Osteoblast (primary cell): ENCODE measurements at regions not wholly inside any gene's neighbourhood (a gene's known extent, or its start where the extent isn't known, plus 50 kb on each side); places are given as distances from the start of the nearest gene placed in this dataset.
A peak's percentile ranks its signal among the peaks of the same experiment; 100 is the strongest.

Source experiments
- DNase-seq: peaks from one replicate; pipeline ENCODE4 v3.0.0; 2011; ENCODE audit warnings: low spot score, mixed read lengths; ENCODE audit not compliant: insufficient read length; ENCODE audit errors: missing footprints
- H2AFZ ChIP-seq: 2 replicates; pipeline ENCODE4 v1.6.0; 2011; ENCODE audit warnings: mild to moderate bottlenecking, low read length
- H3K27ac ChIP-seq: 2 replicates; pipeline ENCODE4 v1.5.1; 2011; ENCODE audit warnings: mild to moderate bottlenecking, low read depth, low read length, moderate library complexity
- H3K27me3 ChIP-seq: 2 replicates; pipeline ENCODE4 v1.6.0; 2012; ENCODE audit warnings: mild to moderate bottlenecking, control low read depth, inconsistent platforms, low read length, moderate library complexity; ENCODE audit not compliant: insufficient read depth
- H3K36me3 ChIP-seq: 2 replicates; pipeline ENCODE4 v1.5.1; 2011; ENCODE audit warnings: mild to moderate bottlenecking, low read length, control low read depth, moderate library complexity; ENCODE audit not compliant: insufficient read depth
- H3K4me1 ChIP-seq: 2 replicates; pipeline ENCODE4 v1.5.1; 2011; ENCODE audit warnings: mild to moderate bottlenecking, low read length, control low read depth, moderate library complexity; ENCODE audit not compliant: insufficient read depth
- H3K4me2 ChIP-seq: 2 replicates; pipeline ENCODE4 v1.6.0; 2011; ENCODE audit warnings: mild to moderate bottlenecking, low read length; ENCODE audit not compliant: insufficient read depth
- H3K4me3 ChIP-seq: fragments of 200-600 bp; sonication (generic); 3 replicates; pipeline ENCODE4 v1.5.1; 2012; ENCODE audit warnings: mild to moderate bottlenecking, low read length, inconsistent platforms; ENCODE audit not compliant: insufficient read depth
- H3K79me2 ChIP-seq: 2 replicates; pipeline ENCODE4 v1.6.0; 2012; ENCODE audit warnings: mild to moderate bottlenecking, low read length, control low read depth, inconsistent platforms; ENCODE audit not compliant: insufficient read depth
- H3K9me3 ChIP-seq: 2 replicates; pipeline ENCODE4 v1.5.1; 2011; ENCODE audit warnings: low read depth, low read length, control low read depth
- H4K20me1 ChIP-seq: 2 replicates; pipeline ENCODE4 v1.6.0; 2012; ENCODE audit warnings: mild to moderate bottlenecking, low read length, control low read depth; ENCODE audit not compliant: insufficient read depth
- TF ChIP-seq, protein P1 (sequence below): IDR thresholded peaks from 2 replicates; pipeline ENCODE4 v1.5.1; 2011; ENCODE audit warnings: mild to moderate bottlenecking, low read depth, low read length, moderate library complexity; ENCODE audit errors: extremely low read depth

DNA sequence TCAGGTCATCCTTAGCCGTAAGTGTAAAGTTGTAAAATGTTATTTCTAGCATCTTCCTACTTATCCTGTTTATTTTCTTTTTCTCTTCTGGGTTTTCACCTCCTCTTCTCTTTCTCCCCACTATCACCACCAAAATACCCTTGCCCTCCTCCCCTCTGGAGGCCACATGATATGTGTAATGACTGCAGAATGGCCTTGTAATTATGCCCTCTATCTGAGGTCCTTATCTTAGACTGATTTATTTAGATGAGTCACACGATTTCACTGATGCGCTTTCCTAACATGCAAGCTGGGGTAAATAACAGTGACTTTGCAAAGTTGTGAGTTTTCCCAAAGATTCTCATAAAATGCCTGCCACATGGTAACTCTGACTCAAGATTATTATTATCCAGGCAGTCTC is 231.8 kb upstream of the GPRIN3 start:
- Histone ChIP-seq H3K4me3 (no peak overlapping the region), H2AFZ (no peak overlapping the region), H3K4me2 (peak overlapping the region; percentile 28), H3K27me3 (no peaks in the 10 kb centered on the region), H3K36me3 (no peaks in the 10 kb centered on the region), H3K79me2 (no peaks in the 10 kb centered on the region), H3K27ac (peak overlapping the region; percentile 70), H3K9me3 (no peaks in the 10 kb centered on the region), H4K20me1 (no peaks in the 10 kb centered on the region), H3K4me1 (peaks cover 16% of the 10 kb centered on the region)
- TF ChIP-seq, protein P1, sequence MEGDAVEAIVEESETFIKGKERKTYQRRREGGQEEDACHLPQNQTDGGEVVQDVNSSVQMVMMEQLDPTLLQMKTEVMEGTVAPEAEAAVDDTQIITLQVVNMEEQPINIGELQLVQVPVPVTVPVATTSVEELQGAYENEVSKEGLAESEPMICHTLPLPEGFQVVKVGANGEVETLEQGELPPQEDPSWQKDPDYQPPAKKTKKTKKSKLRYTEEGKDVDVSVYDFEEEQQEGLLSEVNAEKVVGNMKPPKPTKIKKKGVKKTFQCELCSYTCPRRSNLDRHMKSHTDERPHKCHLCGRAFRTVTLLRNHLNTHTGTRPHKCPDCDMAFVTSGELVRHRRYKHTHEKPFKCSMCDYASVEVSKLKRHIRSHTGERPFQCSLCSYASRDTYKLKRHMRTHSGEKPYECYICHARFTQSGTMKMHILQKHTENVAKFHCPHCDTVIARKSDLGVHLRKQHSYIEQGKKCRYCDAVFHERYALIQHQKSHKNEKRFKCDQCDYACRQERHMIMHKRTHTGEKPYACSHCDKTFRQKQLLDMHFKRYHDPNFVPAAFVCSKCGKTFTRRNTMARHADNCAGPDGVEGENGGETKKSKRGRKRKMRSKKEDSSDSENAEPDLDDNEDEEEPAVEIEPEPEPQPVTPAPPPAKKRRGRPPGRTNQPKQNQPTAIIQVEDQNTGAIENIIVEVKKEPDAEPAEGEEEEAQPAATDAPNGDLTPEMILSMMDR = no peak
- DNase-seq = peak; percentile 6

DNA sequence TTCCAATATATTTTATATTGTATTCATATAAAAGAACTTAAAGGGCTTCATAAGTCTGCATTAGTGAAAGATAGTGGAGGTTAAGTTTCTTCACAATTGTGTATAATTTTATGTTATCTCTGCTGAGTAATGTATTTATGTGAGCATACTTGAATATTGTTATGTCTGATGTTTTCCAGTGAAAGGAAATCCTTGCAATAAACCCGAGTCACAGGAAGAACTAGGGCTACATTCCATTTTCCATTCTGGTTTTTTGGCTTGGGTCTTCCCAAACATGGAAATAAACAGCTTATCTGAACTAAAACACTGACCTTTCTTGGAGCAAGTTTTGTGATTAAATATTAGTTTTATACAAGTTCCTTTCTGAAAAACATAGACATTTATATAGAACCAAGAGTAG is 231.3 kb upstream of the GPRIN3 start:
- Histone ChIP-seq H3K36me3 (no peaks in the 10 kb centered on the region), H3K9me3 (no peaks in the 10 kb centered on the region), H2AFZ (no peak overlapping the region), H3K4me2 (no peak overlapping the region), H3K79me2 (no peaks in the 10 kb centered on the region), H4K20me1 (no peaks in the 10 kb centered on the region), H3K4me3 (no peak overlapping the region), H3K4me1 (peaks cover 16% of the 10 kb centered on the region), H3K27me3 (no peaks in the 10 kb centered on the region), H3K27ac (peak overlapping the region; percentile 70)
- TF ChIP-seq, protein P1 = no peak
- DNase-seq = no peak

DNA sequence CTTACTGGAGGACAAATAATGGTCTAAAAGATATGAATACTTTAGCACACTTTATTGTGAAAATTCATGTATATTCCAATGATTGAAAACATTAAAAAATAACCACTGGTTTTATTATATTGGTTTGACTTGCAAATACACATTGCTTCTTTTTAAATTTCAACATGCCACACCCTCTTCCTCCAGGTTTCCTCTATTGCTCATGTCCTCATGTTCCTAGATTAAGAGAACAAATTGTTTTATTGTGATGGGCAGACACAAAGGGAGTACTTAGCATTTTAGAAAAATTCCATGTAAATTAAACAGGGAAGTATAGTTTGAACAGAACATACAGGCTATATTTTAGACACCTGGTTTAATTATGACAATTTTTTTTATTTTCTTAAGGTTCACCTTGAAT is 230.6 kb upstream of the GPRIN3 start:
- Histone ChIP-seq H4K20me1 (no peaks in the 10 kb centered on the region), H3K27me3 (peaks cover under 1% of the 10 kb centered on the region), H3K36me3 (no peaks in the 10 kb centered on the region), H2AFZ (no peak overlapping the region), H3K9me3 (no peaks in the 10 kb centered on the region), H3K4me1 (peaks cover 16% of the 10 kb centered on the region), H3K27ac (no peak overlapping the region), H3K4me3 (no peak overlapping the region), H3K4me2 (no peak overlapping the region), H3K79me2 (no peaks in the 10 kb centered on the region)
- TF ChIP-seq, protein P1 = no peak
- DNase-seq = no peak

DNA sequence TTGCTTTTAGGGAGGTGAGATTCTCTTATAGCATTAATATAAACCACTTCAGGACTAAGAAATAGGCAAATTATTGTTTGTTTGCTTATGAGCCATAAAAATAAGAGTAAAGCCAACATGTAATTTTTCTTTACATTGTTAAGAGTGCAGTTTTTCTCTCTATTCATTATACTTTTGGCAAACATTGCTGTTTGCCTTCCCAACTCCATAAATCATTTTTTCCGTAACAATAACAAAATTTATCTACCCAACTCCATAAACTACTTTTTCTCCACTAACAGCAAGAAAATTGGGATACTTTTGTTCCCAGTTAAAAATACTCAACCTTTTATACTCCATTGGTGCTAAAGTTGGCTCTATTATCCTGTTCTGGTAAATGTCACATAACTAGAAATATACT is 229.7 kb upstream of the GPRIN3 start:
- no peak overlapping the region for H3K4me3 ChIP-seq
- peaks cover 16% of the 10 kb centered on the region for H3K4me1 ChIP-seq
- no peaks in the 10 kb centered on the region for H3K36me3 ChIP-seq
- no peaks in the 10 kb centered on the region for H3K79me2 ChIP-seq
- H2AFZ ChIP-seq = no peak overlapping the region
- no peaks in the 10 kb centered on the region for H4K20me1 ChIP-seq
- no peak overlapping the region for H3K4me2 ChIP-seq
- TF ChIP-seq, protein P1 = no peak
- H3K27ac ChIP-seq = no peak overlapping the region
- no peak for DNase-seq
- no peaks in the 10 kb centered on the region for H3K9me3 ChIP-seq
- peaks cover 5% of the 10 kb centered on the region for H3K27me3 ChIP-seq
